ENCODE measurements at regions not wholly inside any gene's neighbourhood (a gene's known extent, or its start where the extent isn't known, plus 50 kb on each side); places are given as distances from the start of the nearest gene placed in this dataset.

DNA sequence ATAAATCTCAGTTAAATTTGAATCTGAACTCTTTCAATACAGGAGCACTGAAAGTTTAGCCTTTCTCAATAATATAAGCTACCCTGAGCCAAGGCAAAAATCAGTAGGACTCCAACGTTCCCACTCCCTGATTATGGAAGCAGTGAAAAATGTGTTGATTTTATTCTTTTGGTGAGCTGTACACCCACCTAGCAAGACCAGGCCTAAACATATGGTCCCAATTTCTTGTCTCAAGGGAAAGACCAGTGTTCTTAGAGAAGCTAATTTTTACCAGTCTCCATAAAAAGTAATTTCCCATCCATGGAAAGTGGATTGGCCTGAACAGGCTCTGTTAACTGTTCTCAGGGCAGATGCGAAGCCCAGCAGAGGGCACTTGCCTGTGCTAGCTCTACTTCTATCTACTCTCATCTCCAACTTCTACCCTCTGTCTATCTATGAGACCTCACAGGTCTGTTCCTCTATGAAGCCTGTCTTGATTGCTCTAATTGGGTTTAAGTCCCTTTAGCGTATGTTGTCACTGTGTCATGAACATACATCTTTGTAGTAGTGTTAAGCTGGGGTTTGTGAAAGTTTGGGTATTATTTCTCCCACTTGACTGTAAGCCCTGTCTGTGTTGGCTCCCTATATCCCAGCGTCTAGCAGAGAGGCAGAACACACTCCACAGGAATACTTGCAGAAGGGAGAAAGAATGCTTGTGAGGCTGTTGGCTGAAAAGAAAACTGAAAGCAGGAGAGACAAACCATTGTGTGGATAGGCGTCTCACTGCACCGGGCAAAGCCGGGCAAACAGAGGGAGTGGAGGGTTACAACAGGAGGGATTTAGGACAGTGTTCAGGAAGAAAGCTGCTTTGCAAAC is 167.1 kb upstream of the MAF start:
- DNase-seq: no peak

GRCh38 chr16:79765901-79766394 is 165.4 kb upstream of the MAF start:
- no peak for DNase-seq

DNA sequence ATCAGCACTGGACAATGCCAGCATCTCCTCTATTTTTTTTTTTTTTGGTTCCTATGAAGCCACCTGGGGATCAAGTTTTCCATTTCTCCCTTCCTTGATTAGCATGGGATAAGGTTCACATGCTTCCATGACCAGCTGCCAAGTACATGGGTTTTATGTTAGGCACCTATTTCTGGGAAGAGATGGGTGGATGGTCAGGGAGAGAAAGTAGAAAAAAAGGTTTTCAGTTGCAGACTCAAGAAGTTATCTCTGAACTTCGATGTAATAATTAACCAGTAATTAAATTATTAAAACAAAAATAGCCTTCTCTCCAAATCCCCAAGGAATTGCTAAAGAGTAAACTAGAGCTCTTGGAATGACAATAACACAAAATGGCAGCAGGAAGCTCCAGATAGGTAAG is 164.9 kb upstream of the MAF start:
- no peak for DNase-seq

GRCh38 chr16:79764415-79765110 is 164.0 kb upstream of the MAF start:
- DNase-seq: no peak

- no peak for DNase-seq
These were observed 161.7 kb upstream of the MAF start for GRCh38 chr16:79762217-79762616.

GRCh38 chr16:79758615-79759346 is 158.2 kb upstream of the MAF start:
- no peak for DNase-seq

- DNase-seq: no peak
These were observed 157.4 kb upstream of the MAF start for GRCh38 chr16:79757968-79758367.

DNA sequence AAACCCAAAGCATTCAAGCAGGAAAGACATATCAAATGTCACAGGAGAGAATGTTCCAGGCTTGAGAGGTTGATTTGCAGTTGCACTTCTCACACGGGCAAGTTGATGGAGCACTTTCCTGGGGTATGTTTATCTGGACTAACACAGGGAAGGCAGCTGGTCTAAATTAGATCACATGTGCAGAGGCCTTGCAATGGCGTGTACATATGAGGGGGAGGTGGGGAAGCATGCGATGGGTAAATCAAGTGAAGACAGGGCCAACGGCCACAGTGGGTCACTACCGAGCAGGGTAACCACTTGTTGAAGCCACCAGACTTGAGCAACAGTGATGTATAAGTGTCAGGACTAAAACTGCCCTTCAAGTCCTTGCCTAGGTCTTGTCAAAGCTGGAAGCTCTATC is 156.6 kb upstream of the MAF start:
- DNase-seq: no peak

DNA sequence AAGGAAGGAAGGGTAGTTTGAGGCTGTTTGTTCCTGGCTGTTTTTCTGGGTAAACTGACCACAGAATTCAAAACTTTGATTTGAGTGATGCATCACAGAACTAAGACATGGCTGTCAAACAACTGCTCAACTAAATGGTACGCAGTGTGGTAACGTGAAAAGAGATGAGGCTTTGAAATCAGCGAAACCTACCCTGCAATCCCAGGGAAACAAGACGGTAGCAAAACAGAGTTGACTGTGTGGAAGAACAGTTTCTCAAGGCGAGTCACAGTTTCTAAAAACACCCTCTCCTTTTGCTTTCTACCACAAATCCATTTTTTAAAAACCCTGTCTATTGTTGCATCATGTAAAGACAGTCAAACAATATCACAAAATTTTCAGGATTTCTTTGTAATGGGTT is 156.0 kb upstream of the MAF start:
- no peak for DNase-seq

DNA sequence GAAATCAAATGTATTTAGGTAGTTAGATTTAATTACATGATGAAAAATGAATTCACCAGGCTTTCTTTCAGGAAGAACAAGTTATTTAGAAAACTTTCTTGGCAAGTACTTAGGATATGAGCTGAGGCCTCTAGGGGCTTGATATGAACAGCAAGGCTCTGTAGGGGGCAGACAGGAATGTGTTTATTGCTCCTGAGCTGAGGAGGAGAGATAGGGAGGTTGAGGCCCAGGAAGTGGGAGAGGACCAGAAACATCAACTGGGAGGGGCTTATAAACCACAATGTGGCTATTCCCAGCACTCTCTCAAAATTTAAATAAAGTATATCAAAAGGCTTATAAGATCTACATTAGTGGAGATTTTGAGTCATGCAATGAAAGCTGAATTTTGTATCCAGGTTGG is 154.0 kb upstream of the MAF start:
- no peak for DNase-seq

- no peak for DNase-seq
These were observed 153.5 kb upstream of the MAF start for GRCh38 chr16:79754081-79754480.

GRCh38 chr16:79753286-79753685 is 152.7 kb upstream of the MAF start:
- no peak for DNase-seq

DNA sequence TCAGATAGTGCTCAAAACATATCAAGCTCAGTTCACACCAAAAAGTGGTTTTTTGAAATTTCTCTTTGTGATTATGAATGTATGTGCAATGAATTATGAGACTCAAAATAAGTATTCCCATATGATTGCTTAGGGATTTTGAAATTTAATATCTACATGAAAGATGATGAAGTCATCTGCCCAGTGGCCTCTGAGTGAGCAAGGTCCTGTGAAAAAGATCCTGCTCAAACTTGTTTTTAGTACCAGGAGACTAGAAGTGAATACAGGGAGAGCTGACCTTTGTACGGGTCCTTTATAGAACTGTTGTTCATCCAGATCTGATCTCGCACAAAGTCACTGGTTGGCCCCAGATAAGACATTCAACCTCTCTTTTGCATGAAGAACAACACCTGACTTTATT is 151.9 kb upstream of the MAF start:
- DNase-seq: no peak

DNA sequence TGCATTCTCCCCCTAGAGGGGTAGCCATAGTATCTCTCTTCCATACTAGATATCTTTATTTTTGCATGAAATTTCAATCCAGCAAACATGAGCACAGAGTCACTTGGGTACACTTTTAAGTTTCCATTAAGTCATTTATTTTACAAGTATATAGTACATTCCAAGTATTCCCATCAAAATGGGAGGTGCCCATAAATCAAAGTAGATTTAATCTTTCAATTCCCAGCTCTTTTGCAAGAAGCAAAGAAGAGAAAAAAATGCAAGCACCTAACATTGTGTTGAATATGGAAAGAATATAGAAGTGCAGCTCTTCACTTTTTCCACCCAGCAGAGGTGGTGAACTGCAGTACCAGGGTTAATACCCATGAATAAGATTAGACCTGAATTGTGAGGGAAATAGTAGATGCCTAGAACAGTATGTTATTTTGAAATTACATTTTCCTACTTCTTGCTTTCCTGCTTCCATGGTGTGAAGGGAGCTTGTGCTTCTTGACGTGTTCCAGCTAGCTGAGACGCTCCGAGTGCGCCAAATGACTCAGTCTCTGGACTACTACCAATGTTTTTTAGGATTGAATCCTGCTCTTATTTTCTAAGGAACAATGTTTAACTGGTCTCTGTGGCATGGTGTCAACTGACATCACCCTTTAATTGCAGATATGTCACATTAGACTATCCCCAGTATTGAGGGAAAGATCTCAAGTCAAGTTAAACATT is 151.1 kb upstream of the MAF start:
- DNase-seq: no peak

GRCh38 chr16:79750311-79750710 is 149.8 kb upstream of the MAF start:
- no peak for DNase-seq

- DNase-seq: no peak
These were observed 148.1 kb upstream of the MAF start for GRCh38 chr16:79748629-79749028.

DNA sequence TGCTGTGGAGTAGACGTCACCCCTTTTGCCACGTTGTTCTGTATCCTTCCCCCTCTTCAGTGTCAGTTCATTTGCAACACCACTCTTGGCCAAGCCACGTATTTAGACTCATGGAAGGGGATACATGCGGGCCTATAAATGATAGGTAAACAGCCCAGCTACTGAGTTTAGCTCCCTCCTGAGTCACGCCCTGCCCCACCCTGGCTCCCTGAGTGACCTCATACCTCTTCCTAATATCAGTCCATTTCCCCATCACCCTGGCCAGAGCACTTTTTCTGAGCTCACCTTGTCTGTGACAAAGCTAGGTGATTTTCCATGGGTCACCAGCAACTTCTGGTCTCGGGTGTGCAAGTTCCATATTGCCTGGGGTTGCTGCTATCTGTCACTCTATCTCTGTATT is 147.2 kb upstream of the MAF start:
- no peak for DNase-seq

DNA sequence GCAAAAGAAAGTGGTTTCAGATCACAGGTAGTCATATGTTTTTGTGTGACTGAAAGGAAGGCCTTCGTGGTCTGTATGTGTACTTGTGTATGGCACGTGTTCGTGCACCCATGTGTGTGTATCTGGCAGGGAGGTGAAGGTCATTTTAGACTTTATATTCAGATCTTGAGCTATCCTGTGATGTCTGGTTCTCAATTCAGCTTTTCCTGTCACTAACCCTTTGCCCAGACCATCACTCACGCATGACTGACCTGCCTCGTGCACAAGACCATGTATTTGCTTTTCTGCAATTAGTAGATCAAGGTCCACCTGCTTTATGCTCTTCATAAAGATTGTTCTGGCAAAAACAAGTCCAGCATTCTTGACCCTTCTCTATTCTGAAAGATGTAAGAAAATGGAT is 139.7 kb upstream of the MAF start:
- DNase-seq: no peak

- no peak for DNase-seq
These were observed 134.7 kb upstream of the MAF start for GRCh38 chr16:79735271-79735670.

DNA sequence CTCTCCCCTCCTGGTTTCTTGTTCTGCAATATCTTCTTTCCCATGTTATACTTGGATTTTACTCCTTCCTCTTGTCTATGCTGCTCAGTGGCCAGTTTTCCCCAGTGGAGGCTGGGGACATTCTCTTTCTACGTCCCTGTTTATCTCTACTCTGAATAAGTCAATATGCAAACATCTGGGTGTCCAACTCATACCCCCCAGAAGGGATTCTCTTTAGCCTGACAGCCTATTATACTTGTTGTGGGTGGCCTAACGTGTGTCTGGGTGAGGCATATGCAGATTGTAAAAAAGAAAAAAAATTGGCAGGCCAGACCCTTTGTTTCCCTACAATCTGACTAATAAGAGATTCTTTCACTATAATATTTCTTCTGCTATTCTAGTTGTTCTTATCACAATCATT is 134.2 kb upstream of the MAF start:
- DNase-seq: no peak

GRCh38 chr16:79728923-79729240 is 128.3 kb upstream of the MAF start:
- no peak for DNase-seq

- no peak for DNase-seq
These were observed 127.7 kb upstream of the MAF start for GRCh38 chr16:79728048-79728922.
